Prostate gland (tissue), 2 donors: ENCODE measurements at regions not wholly inside any gene's neighbourhood (a gene's known extent, or its start where the extent isn't known, plus 50 kb on each side); places are given as distances from the start of the nearest gene placed in this dataset.

Experiments
- DNase-seq: peaks from one replicate; pipeline ENCODE4 v3.0.0-alpha.2; 2019; ENCODE audit warnings: low spot score
- H3K27ac ChIP-seq, 2 donors: fragments of 200-600 bp; sonication (generic); 2 replicates each; pipeline ENCODE4 v1.5.1; 2017 to 2019
- H3K27me3 ChIP-seq: fragments of 200-600 bp; sonication (generic); replicated peaks from 2 replicates; pipeline ENCODE4 v1.5.1; 2019; ENCODE audit not compliant: insufficient read depth
- H3K36me3 ChIP-seq, 2 donors: fragments of 200-600 bp; sonication (generic); 1 replicate in 1 of 2; 2 replicates in 1 of 2; pipeline versions ENCODE4 v1.5.1 to v1.8.1; 2017 to 2019
- H3K4me1 ChIP-seq: fragments of 200-600 bp; sonication (generic); replicated peaks from 2 replicates; pipeline ENCODE4 v1.5.1; 2019
- H3K4me3 ChIP-seq, 2 donors: fragments of 200-600 bp; sonication (generic); 2 replicates each; pipeline ENCODE4 v1.5.1; 2017 to 2019
- H3K9me3 ChIP-seq: fragments of 200-600 bp; sonication (generic); 2 replicates; pipeline ENCODE4 v1.5.1; 2017
- POLR2A ChIP-seq: fragments of 450-650 bp; IDR thresholded peaks from one replicate; pipeline ENCODE4 v1.6.1; 2016; ENCODE audit warnings: antibody characterized with exemption, mild to moderate bottlenecking
- POLR2AphosphoS5 ChIP-seq: sonication (generic); formaldehyde crosslinking; IDR thresholded peaks from one replicate; pipeline ENCODE4 v1.6.1; 2017; ENCODE audit warnings: antibody characterized with exemption
- WGBS: methylation state at CpG from one replicate; pipeline ENCODE4 v1.1.5; 2018; 5-methylcytosine and 5-hydroxymethylcytosine counted together
- intact Hi-C: fragments of 100-400 bp; cut with DNase I; formaldehyde crosslinking; loops from one replicate; pipeline ENCODE4 v1.14.2; 2022
- TF ChIP-seq, protein P1 (sequence below), 4 experiments: fragments of 200-600 bp in 2 of 4; fragments of 450-650 bp in 2 of 4; sonication (generic) in 2 of 4; IDR thresholded peaks; 1 replicate in 3 of 4; 2 replicates in 1 of 4; pipeline ENCODE4 v1.5.1; 2016 to 2019; ENCODE audit warnings: antibody characterized with exemption in 4 of 4, mild to moderate bottlenecking in 2 of 4, moderate library complexity in 2 of 4

DNA sequence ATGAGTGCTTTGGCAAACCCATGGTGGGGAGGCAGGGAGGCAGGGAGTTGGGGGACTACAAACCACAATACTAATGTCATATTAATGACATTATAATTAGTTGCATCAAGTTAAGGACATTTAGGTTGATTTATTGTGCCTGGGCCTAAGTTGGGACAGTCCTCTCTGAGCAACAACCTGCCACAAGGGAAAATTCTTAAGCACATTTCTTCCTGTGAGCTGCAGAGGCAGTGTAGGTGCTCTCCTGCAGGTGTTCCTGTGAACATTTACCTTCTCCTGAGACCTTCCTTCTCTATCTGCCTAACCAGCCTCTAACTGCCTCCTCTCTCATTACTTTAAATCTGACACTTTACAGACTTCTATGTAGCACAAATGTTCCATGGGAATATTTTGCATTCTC is 1830.0 kb upstream of the AGA start:
- TF ChIP-seq POLR2A, result no peak
- TF ChIP-seq, protein P1, sequence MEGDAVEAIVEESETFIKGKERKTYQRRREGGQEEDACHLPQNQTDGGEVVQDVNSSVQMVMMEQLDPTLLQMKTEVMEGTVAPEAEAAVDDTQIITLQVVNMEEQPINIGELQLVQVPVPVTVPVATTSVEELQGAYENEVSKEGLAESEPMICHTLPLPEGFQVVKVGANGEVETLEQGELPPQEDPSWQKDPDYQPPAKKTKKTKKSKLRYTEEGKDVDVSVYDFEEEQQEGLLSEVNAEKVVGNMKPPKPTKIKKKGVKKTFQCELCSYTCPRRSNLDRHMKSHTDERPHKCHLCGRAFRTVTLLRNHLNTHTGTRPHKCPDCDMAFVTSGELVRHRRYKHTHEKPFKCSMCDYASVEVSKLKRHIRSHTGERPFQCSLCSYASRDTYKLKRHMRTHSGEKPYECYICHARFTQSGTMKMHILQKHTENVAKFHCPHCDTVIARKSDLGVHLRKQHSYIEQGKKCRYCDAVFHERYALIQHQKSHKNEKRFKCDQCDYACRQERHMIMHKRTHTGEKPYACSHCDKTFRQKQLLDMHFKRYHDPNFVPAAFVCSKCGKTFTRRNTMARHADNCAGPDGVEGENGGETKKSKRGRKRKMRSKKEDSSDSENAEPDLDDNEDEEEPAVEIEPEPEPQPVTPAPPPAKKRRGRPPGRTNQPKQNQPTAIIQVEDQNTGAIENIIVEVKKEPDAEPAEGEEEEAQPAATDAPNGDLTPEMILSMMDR (IDR thresholded peaks at IDR 0.05), result no peak
- no peak for TF ChIP-seq POLR2AphosphoS5
- H3K9me3 ChIP-seq, result no peaks in the 10 kb centered on the region
- no peak for DNase-seq
- no peak overlapping the region for H3K27ac ChIP-seq
- H3K27me3 ChIP-seq, result no peaks in the 10 kb centered on the region
- no peak overlapping the region for H3K4me3 ChIP-seq
- no peaks in the 10 kb centered on the region for H3K4me1 ChIP-seq
- intact Hi-C loops, result no loop called here
- no peaks in the 10 kb centered on the region for H3K36me3 ChIP-seq

DNA sequence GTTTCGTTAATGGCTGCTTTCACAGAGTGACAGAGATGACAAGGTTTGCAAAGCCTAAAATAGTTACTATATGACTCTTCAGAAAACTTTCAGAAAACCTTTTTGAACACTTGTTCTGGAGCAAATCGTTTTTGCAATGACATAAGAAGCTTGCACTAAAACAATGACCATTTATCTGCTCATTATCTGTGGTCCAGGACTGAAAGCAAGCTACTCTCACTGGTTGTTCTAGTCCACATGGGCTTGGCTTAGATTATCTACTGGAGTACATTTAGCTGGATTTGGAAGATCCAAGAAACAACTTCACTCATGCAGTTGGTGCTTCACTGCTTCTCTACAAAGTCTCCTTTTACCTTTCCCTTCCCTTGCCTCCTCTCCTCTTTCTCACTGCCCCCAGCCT is 1836.4 kb upstream of the AGA start:
- H3K27me3 ChIP-seq, result no peaks in the 10 kb centered on the region
- intact Hi-C loops, result no loop called here
- no peaks in the 10 kb centered on the region for H3K4me1 ChIP-seq
- no peaks in the 10 kb centered on the region for H3K36me3 ChIP-seq
- DNase-seq, result no peak
- WGBS, result 60% methylated on average over 2 of the region's 2 CpGs
- no peaks in the 10 kb centered on the region for H3K9me3 ChIP-seq
- no peak overlapping the region for H3K27ac ChIP-seq
- TF ChIP-seq, protein P1 (IDR thresholded peaks at IDR 0.05), result no peak
- TF ChIP-seq POLR2A (no peak), POLR2AphosphoS5 (no peak)
- no peak overlapping the region for H3K4me3 ChIP-seq

DNA sequence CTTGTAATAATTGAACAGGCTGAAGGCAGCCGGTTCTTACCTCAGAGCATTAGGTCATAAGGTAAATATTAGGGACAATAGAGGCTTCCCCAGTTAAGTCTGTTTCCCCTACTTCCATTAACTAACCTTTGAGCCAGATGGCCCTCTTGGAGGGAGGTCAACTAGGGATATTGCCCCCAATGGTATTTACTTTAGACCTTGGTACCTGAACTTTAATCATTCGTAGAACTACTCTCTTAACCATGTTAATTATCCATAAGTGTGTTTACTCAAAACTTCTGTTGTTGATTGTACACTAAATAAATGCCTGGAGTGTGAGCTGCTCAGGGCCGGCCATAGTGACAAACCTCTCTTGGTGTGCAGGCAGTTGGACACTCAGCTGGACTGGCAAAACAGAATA is 1843.5 kb upstream of the AGA start:
- H3K9me3 ChIP-seq, result no peaks in the 10 kb centered on the region
- TF ChIP-seq, protein P1 (IDR thresholded peaks at IDR 0.05), result no peak
- TF ChIP-seq POLR2AphosphoS5 (no peak), POLR2A (no peak)
- intact Hi-C loops, result no loop called here
- no peaks in the 10 kb centered on the region for H3K4me1 ChIP-seq
- H3K4me3 ChIP-seq, result no peak overlapping the region
- H3K36me3 ChIP-seq, result no peaks in the 10 kb centered on the region
- no peak overlapping the region for H3K27ac ChIP-seq
- no peaks in the 10 kb centered on the region for H3K27me3 ChIP-seq
- WGBS, result 59% methylated on average over 3 of the region's 3 CpGs
- DNase-seq, result no peak

DNA sequence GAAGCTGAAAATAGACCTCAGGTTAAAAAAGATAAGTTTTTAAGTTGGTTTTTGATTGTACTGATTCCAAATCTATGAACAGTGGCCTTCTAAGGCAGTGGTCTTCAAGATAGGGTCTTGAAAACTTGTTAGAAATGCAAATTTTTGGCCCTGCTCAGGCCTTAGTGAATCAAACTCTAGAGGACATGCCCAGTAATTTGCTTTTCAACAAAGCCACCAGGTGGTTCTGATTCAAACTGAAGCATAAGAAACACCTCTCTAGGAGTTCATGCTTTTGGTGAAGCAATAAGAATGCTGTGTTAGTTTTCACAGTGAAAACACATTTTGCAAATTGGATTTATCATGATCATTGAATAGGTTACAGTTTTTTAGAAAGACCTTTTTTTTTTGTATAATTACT is 1849.4 kb upstream of the AGA start:
- no peak for TF ChIP-seq POLR2A
- TF ChIP-seq, protein P1 (IDR thresholded peaks at IDR 0.05), result no peak
- no peak for TF ChIP-seq POLR2AphosphoS5
- Histone ChIP-seq H3K4me1 (no peaks in the 10 kb centered on the region), H3K36me3 (no peaks in the 10 kb centered on the region), H3K9me3 (no peaks in the 10 kb centered on the region), H3K4me3 (no peak overlapping the region), H3K27me3 (no peaks in the 10 kb centered on the region), H3K27ac (no peak overlapping the region)
- intact Hi-C loops, result no loop called here
- no peak for DNase-seq

DNA sequence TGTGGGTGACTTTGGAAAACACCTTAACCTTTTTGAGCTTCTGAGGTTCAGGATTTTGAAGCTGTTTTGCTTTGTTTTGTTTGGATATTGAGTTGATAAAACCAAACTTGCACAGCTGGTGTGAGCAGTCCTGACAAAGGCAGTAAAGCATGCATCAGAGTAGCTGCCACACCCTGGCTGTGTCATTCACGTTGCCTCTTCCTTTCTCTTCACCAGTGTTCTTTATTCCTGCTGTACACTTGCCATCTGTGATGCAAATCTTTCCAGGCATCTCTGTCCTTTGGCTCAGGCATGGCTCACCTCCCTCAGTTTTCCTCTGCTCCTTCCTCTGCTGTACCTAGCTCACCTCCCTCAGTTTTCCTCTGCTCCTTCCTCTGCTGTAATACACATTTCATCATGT is 1850.2 kb upstream of the AGA start:
- intact Hi-C loops, result no loop called here
- H3K27me3 ChIP-seq, result no peaks in the 10 kb centered on the region
- WGBS, result 17% methylated on average over 1 of the region's 1 CpG
- TF ChIP-seq POLR2A (no peak), POLR2AphosphoS5 (no peak)
- TF ChIP-seq, protein P1 (IDR thresholded peaks at IDR 0.05), result no peak
- no peak overlapping the region for H3K27ac ChIP-seq
- no peaks in the 10 kb centered on the region for H3K4me1 ChIP-seq
- no peaks in the 10 kb centered on the region for H3K9me3 ChIP-seq
- no peak for DNase-seq
- H3K4me3 ChIP-seq, result no peak overlapping the region
- H3K36me3 ChIP-seq, result no peaks in the 10 kb centered on the region
